PC-9 (cell line): ENCODE measurements at regions not wholly inside any gene's neighbourhood (a gene's known extent, or its start where the extent isn't known, plus 50 kb on each side); places are given as distances from the start of the nearest gene placed in this dataset.

Experiments used
- CTCF ChIP-seq: fragments of 200-600 bp; sonication (generic); conservative IDR thresholded peaks from 2 replicates; pipeline ENCODE4 v1.6.1; 2017; ENCODE audit warnings: mixed run types, antibody characterized with exemption, mild to moderate bottlenecking, moderate library complexity
- EZH2 ChIP-seq: fragments of 200-600 bp; sonication (generic); IDR thresholded peaks from 2 replicates; pipeline ENCODE4 v1.8.0; 2017; ENCODE audit warnings: antibody characterized with exemption, low read depth

DNA sequence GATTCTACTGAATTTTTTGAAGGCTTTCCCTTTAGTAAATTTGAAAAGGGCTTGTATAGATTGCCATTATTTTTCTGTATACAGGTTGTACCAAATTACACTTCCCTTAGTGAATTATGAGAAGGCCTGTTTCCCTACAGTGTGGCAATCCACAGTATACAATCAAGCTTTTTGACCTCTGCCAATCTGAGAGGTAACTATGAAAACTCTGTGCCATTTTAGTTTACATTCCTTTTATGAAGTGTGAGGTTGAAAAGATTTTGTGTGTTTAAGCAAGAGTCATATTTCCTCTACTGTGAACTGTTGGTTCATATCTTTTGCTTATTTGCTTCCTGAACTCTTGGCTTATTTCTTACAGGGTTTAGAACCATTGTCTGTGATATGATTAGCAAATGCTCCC lies 432.5 kb downstream of the KCNA4 start:
- TF ChIP-seq CTCF = no peak
- TF ChIP-seq EZH2 = no peak
